Adipocyte (in vitro differentiated cells): ENCODE measurements at regions not wholly inside any gene's neighbourhood (a gene's known extent, or its start where the extent isn't known, plus 50 kb on each side); places are given as distances from the start of the nearest gene placed in this dataset.
A peak's percentile ranks its signal among the peaks of the same experiment; 100 is the strongest.

Experiments used
- DNase-seq: peaks from one replicate; pipeline ENCODE4 v3.0.0-alpha.2; 2015; ENCODE audit warnings: low read depth
- H3K27me3 ChIP-seq: replicated peaks from 2 replicates; pipeline ENCODE4 v1.7.0; 2013; ENCODE audit warnings: mild to moderate bottlenecking, low read length, moderate library complexity; ENCODE audit not compliant: control insufficient read depth, insufficient read depth
- H3K36me3 ChIP-seq: 2 replicates; pipeline ENCODE4 v1.7.0; 2013; ENCODE audit warnings: low read length, mild to moderate bottlenecking, moderate library complexity; ENCODE audit not compliant: control insufficient read depth, insufficient read depth, severe bottlenecking
- H3K4me1 ChIP-seq: 2 replicates; pipeline ENCODE4 v1.7.0; 2013; ENCODE audit warnings: mild to moderate bottlenecking, low read length, moderate library complexity; ENCODE audit not compliant: control insufficient read depth, insufficient read depth
- H3K4me3 ChIP-seq: 2 replicates; pipeline ENCODE4 v1.7.0; 2013; ENCODE audit warnings: mild to moderate bottlenecking, low read length, moderate library complexity
- H3K9ac ChIP-seq: 2 replicates; pipeline ENCODE4 v1.7.0; 2013; ENCODE audit warnings: mild to moderate bottlenecking, low read length, moderate library complexity
- H3K9me3 ChIP-seq: 2 replicates; pipeline ENCODE4 v1.7.0; 2013; ENCODE audit warnings: mild to moderate bottlenecking, low read length, moderate library complexity; ENCODE audit not compliant: control insufficient read depth

DNA sequence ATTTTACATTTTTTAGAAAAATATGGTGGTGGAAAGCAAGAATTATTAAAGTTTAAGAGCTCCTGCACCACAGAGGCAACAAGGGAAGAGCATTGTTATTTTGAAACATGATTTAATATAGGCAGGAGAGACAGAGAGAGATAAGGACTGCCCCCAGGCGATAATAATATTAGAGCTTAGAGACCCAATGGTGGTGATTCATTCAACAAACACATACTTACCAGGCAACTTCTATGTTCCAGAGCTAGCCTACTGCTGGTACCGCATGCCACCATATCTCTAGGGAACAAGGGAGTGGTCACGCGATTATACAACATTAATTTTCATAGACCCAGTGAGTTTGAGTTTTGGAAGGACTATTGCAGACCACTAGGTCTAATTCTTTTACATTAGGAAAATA is 327.8 kb upstream of the SOX11 start:
- H3K9ac ChIP-seq, result no peak overlapping the region

GRCh38 chr2:5365871-5366461 is 326.2 kb upstream of the SOX11 start:
- H3K9me3 ChIP-seq, result no peaks in the 10 kb centered on the region
- DNase-seq, result peak; percentile 42
- no peaks in the 10 kb centered on the region for H3K36me3 ChIP-seq
- H3K4me3 ChIP-seq, result no peak overlapping the region
- no peaks in the 10 kb centered on the region for H3K27me3 ChIP-seq
- H3K9ac ChIP-seq, result no peak overlapping the region
- H3K4me1 ChIP-seq, result no peaks in the 10 kb centered on the region

More for the DNA sequence above, 327.8 kb upstream of the SOX11 start:
- Histone ChIP-seq H3K27me3 (no peaks in the 10 kb centered on the region), H3K9me3 (no peaks in the 10 kb centered on the region), H3K4me3 (no peak overlapping the region), H3K36me3 (no peaks in the 10 kb centered on the region), H3K4me1 (no peaks in the 10 kb centered on the region)
- no peak for DNase-seq

GRCh38 chr2:5367321-5367720 is 324.9 kb upstream of the SOX11 start:
- Histone ChIP-seq H3K36me3 (no peaks in the 10 kb centered on the region), H3K9ac (no peak overlapping the region), H3K27me3 (no peaks in the 10 kb centered on the region), H3K4me3 (no peak overlapping the region), H3K9me3 (no peaks in the 10 kb centered on the region), H3K4me1 (no peaks in the 10 kb centered on the region)
- DNase-seq, result no peak

GRCh38 chr2:5368263-5368662 is 323.9 kb upstream of the SOX11 start:
- H3K9ac ChIP-seq, result no peak overlapping the region
- no peak overlapping the region for H3K4me3 ChIP-seq
- DNase-seq, result no peak
- no peaks in the 10 kb centered on the region for H3K27me3 ChIP-seq
- H3K9me3 ChIP-seq, result no peaks in the 10 kb centered on the region
- H3K36me3 ChIP-seq, result no peaks in the 10 kb centered on the region
- no peaks in the 10 kb centered on the region for H3K4me1 ChIP-seq

- DNase-seq, result no peak
- H3K27me3 ChIP-seq, result no peaks in the 10 kb centered on the region
- H3K4me1 ChIP-seq, result no peaks in the 10 kb centered on the region
- H3K9ac ChIP-seq, result no peak overlapping the region
- H3K9me3 ChIP-seq, result no peaks in the 10 kb centered on the region
- no peak overlapping the region for H3K4me3 ChIP-seq
- H3K36me3 ChIP-seq, result no peaks in the 10 kb centered on the region
These were observed 322.7 kb upstream of the SOX11 start for GRCh38 chr2:5369510-5369909.

DNA sequence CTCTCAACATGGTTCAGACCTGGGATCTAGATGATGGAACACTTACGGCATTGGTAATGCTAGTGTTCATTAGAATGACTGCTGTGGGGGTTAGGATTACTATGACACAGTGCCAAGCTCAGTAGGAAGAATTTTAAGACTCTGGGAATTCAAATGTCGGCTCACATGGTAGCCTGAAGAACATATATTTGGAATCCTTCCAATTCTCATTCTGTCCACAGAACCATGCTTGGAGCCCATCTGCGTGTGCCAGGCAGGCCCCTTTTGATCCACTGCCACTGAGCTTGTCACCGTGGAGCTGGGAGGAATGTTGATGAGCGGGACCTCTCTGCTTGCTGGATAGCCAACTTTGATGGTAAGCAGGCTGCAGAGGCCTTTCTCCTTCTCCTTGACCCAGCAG is 322.0 kb upstream of the SOX11 start:
- DNase-seq, result no peak
- H3K27me3 ChIP-seq, result no peaks in the 10 kb centered on the region
- H3K4me3 ChIP-seq, result no peak overlapping the region
- H3K36me3 ChIP-seq, result no peaks in the 10 kb centered on the region
- no peaks in the 10 kb centered on the region for H3K4me1 ChIP-seq
- H3K9ac ChIP-seq, result no peak overlapping the region
- no peaks in the 10 kb centered on the region for H3K9me3 ChIP-seq

DNA sequence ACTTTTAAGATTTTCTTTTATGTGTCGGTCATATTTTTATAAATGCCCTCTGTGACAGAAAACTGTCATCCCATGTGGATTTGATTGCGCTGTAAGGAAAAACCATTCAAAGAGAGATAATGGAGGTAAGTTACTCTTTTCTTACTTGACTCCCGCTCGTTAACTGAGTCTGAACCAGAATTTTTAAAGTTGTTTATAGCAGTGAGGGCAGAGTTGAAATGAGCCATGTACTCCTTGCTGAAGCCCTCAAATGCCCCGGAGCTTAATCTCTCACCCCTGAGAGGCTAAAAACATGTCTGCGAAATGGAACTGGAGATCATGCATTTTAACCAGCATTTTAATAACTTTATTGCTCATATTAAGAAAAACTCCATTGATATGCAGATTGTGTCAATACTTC is 320.0 kb upstream of the SOX11 start:
- H3K4me1 ChIP-seq, result no peaks in the 10 kb centered on the region
- no peak overlapping the region for H3K9ac ChIP-seq
- DNase-seq, result no peak
- H3K27me3 ChIP-seq, result no peaks in the 10 kb centered on the region
- H3K9me3 ChIP-seq, result no peaks in the 10 kb centered on the region
- no peak overlapping the region for H3K4me3 ChIP-seq
- no peaks in the 10 kb centered on the region for H3K36me3 ChIP-seq

DNA sequence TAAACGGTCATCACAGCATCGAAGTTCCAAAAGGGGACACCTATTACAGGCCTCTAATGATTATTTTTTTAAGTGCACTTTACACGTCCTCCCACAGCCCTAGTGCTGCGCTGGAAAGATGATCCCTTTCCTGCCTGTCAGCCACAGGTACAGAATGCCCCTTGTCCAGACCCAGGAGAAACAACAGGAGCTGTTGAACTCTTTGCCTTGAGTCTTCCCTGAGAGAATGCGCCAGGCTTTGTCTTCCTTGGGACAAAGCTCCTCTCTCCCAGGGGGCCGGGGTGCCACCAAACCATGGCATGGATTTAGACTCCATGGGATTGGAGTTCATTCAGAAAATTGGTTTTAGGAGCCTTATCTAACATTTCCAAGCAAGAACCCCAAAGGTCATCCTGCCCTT is 319.0 kb upstream of the SOX11 start:
- no peak for DNase-seq
- Histone ChIP-seq H3K36me3 (no peaks in the 10 kb centered on the region), H3K4me3 (no peak overlapping the region), H3K9me3 (no peaks in the 10 kb centered on the region), H3K4me1 (no peaks in the 10 kb centered on the region), H3K9ac (no peak overlapping the region), H3K27me3 (no peaks in the 10 kb centered on the region)

DNA sequence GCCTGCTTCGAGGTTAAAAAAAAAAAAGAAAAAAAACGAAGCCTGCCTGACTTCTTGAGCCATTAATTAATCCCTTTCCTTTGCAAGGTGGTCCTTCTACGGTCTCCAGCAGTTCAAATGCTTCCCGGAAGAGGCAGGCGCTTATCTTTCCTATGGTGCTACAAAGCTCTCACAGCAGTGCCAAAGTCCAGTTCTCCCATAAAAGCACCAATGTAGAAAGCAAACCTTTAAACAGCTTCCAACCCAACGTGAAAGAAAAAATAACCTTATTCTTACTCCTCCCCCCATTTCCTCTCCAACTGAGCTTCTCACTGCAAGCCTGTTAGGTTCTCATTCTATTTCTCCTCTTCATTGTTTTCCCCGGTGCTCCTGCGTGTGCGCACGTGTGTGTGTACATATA is 317.4 kb upstream of the SOX11 start:
- no peaks in the 10 kb centered on the region for H3K9me3 ChIP-seq
- no peak for DNase-seq

DNA sequence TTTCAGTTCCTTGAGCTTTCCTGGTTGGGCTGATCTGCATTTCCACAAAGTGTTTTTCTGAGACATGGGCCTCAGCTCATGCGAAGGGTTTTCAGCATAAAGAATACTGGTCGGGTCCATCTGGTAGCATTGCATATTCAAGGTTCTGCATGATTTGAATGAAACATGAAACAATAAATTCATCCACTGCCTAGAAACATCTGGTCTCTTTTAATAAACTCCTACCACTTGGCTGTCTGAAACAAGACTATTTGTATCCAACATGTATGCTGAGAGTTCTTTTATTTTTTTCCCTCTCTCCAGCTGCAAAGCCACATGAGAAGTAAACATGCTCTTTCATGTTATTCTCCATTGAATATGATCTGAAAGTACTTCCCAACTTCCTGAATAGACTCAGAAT is 314.9 kb upstream of the SOX11 start:
- H3K9ac ChIP-seq, result no peak overlapping the region
- H3K27me3 ChIP-seq, result no peaks in the 10 kb centered on the region
- no peaks in the 10 kb centered on the region for H3K4me1 ChIP-seq
- no peaks in the 10 kb centered on the region for H3K36me3 ChIP-seq
- DNase-seq, result no peak
- H3K9me3 ChIP-seq, result no peaks in the 10 kb centered on the region
- H3K4me3 ChIP-seq, result no peak overlapping the region

More for the DNA sequence above, 317.4 kb upstream of the SOX11 start:
- no peak overlapping the region for H3K9ac ChIP-seq
- no peaks in the 10 kb centered on the region for H3K36me3 ChIP-seq
- no peaks in the 10 kb centered on the region for H3K27me3 ChIP-seq
- no peak overlapping the region for H3K4me3 ChIP-seq
- H3K4me1 ChIP-seq, result no peaks in the 10 kb centered on the region

- no peak for DNase-seq
- Histone ChIP-seq H3K36me3 (no peaks in the 10 kb centered on the region), H3K4me1 (no peaks in the 10 kb centered on the region), H3K4me3 (no peak overlapping the region), H3K9ac (no peak overlapping the region), H3K9me3 (no peaks in the 10 kb centered on the region), H3K27me3 (no peaks in the 10 kb centered on the region)
These were observed 312.4 kb upstream of the SOX11 start for GRCh38 chr2:5379811-5380210.

- no peak overlapping the region for H3K4me3 ChIP-seq
- no peaks in the 10 kb centered on the region for H3K4me1 ChIP-seq
- H3K36me3 ChIP-seq, result no peaks in the 10 kb centered on the region
- H3K27me3 ChIP-seq, result no peaks in the 10 kb centered on the region
- no peak for DNase-seq
- H3K9me3 ChIP-seq, result no peaks in the 10 kb centered on the region
- H3K9ac ChIP-seq, result no peak overlapping the region
These were observed 306.6 kb upstream of the SOX11 start for GRCh38 chr2:5385596-5385995.
